WTC11 (cell line): ENCODE measurements at regions not wholly inside any gene's neighbourhood (a gene's known extent, or its start where the extent isn't known, plus 50 kb on each side); places are given as distances from the start of the nearest gene placed in this dataset.
"Not testable (repeated sequence)": the region's sequence is repeated elsewhere in the genome, so short reads cannot be mapped to it uniquely, and the experiment has no call there.

ENCODE experiments used
- ATAC-seq: fragments of 200-7000 bp; cut with Tn5 transposase; 2 replicates; pipeline ENCODE4 v1.10.0; 2021; ENCODE audit warnings: mild to moderate bottlenecking, moderate library complexity
- CTCF ChIA-PET: fragments of 300-600 bp; sonication (Branson Sonifier 250); formaldehyde crosslinking; loops from one replicate; lab custom pipeline; 2021; ENCODE audit warnings: antibody characterized with exemption; lab: Charles Lee
- POLR2A ChIA-PET: fragments of 350-600 bp; sonication (Branson Sonifier 250); formaldehyde crosslinking; loops from one replicate; lab custom pipeline; 2021; ENCODE audit warnings: antibody characterized with exemption; lab: Charles Lee
- DNase-seq: peaks from one replicate; pipeline ENCODE4 v3.0.0; 2021; ENCODE audit warnings: low spot score
- H3K27ac Mint-ChIP-seq: 2 replicates; pipeline ENCODE4 v1.8.0; 2021; ENCODE audit warnings: mixed read lengths
- H3K27me3 Mint-ChIP-seq: 2 replicates; pipeline ENCODE4 v1.8.0; 2021; ENCODE audit warnings: low read depth, mild to moderate bottlenecking, moderate library complexity, mixed read lengths
- H3K36me3 Mint-ChIP-seq: 2 replicates; pipeline ENCODE4 v1.8.0; 2021; ENCODE audit warnings: mixed read lengths
- H3K4me1 Mint-ChIP-seq: 2 replicates; pipeline ENCODE4 v1.8.0; 2022; ENCODE audit warnings: mixed read lengths
- H3K4me3 Mint-ChIP-seq: 2 replicates; pipeline ENCODE4 v1.8.0; 2021; ENCODE audit warnings: mild to moderate bottlenecking, moderate library complexity, mixed read lengths
- H3K9me3 Mint-ChIP-seq: 2 replicates; pipeline ENCODE4 v1.8.0; 2021; ENCODE audit warnings: mixed read lengths
- AFF4 ChIP-seq: sonication (generic); formaldehyde crosslinking; IDR thresholded peaks from 2 replicates; pipeline ENCODE4 v1.8.1; 2023; ENCODE audit warnings: mild to moderate bottlenecking, missing genetic modification reagents, borderline replicate concordance
- ATF1 ChIP-seq: sonication (generic); formaldehyde crosslinking; IDR thresholded peaks from 2 replicates; pipeline ENCODE4 v1.8.1; 2023; ENCODE audit warnings: mild to moderate bottlenecking, moderate library complexity, missing genetic modification reagents
- ATF3 ChIP-seq: sonication (generic); formaldehyde crosslinking; conservative IDR thresholded peaks from 2 replicates; pipeline ENCODE4 v1.8.1; 2022; ENCODE audit warnings: mild to moderate bottlenecking, missing genetic modification reagents
- CBFB ChIP-seq: sonication (generic); formaldehyde crosslinking; IDR thresholded peaks from 2 replicates; pipeline ENCODE4 v1.8.1; 2022; ENCODE audit warnings: mild to moderate bottlenecking, low read depth, missing genetic modification reagents
- E2F5 ChIP-seq: sonication (generic); formaldehyde crosslinking; IDR thresholded peaks from 2 replicates; pipeline ENCODE4 v1.8.1; 2022; ENCODE audit warnings: mild to moderate bottlenecking, moderate library complexity, missing genetic modification reagents
- FOXJ3 ChIP-seq: sonication (generic); formaldehyde crosslinking; IDR thresholded peaks from 2 replicates; pipeline ENCODE4 v1.9.0; 2021; ENCODE audit warnings: missing genetic modification reagents, mild to moderate bottlenecking, borderline replicate concordance
- GABPB1 ChIP-seq: sonication (generic); formaldehyde crosslinking; IDR thresholded peaks from 2 replicates; pipeline ENCODE4 v1.8.1; 2023; ENCODE audit warnings: mild to moderate bottlenecking, missing genetic modification reagents
- JUN ChIP-seq: sonication (generic); formaldehyde crosslinking; IDR thresholded peaks from 2 replicates; pipeline ENCODE4 v1.8.0; 2023; ENCODE audit warnings: mild to moderate bottlenecking, missing genetic modification reagents
- MLX ChIP-seq: sonication (generic); formaldehyde crosslinking; IDR thresholded peaks from 2 replicates; pipeline ENCODE4 v1.8.1; 2023; ENCODE audit warnings: mild to moderate bottlenecking, missing genetic modification reagents, moderate library complexity
- MXD4 ChIP-seq: fragments of 250-450 bp; sonication (Bioruptor Pico); IDR thresholded peaks from 2 replicates; pipeline ENCODE4 v1.8.0; 2021; ENCODE audit warnings: mild to moderate bottlenecking, moderate library complexity, borderline replicate concordance
- MYBL2 ChIP-seq: sonication (generic); formaldehyde crosslinking; IDR thresholded peaks from 2 replicates; pipeline ENCODE4 v1.8.1; 2023; ENCODE audit warnings: mild to moderate bottlenecking, moderate library complexity, missing genetic modification reagents
- NR2C2 ChIP-seq: sonication (generic); formaldehyde crosslinking; IDR thresholded peaks from 2 replicates; pipeline ENCODE4 v1.8.0; 2022; ENCODE audit warnings: mild to moderate bottlenecking, missing genetic modification reagents
- PREB ChIP-seq: sonication (generic); formaldehyde crosslinking; IDR thresholded peaks from 2 replicates; pipeline ENCODE4 v1.8.1; 2022; ENCODE audit warnings: mild to moderate bottlenecking, missing genetic modification reagents, moderate library complexity, borderline replicate concordance
- SMAD4 ChIP-seq: sonication (generic); formaldehyde crosslinking; IDR thresholded peaks from 2 replicates; pipeline ENCODE4 v1.8.0; 2022; ENCODE audit warnings: mild to moderate bottlenecking, missing genetic modification reagents
- SOX15 ChIP-seq: fragments of 250-450 bp; sonication (Bioruptor Pico); IDR thresholded peaks from 2 replicates; pipeline ENCODE4 v1.9.0; 2021; ENCODE audit warnings: mild to moderate bottlenecking
- TCF7 ChIP-seq: sonication (generic); formaldehyde crosslinking; IDR thresholded peaks from 2 replicates; pipeline ENCODE4 v1.8.0; 2022; ENCODE audit warnings: mild to moderate bottlenecking, low read depth, missing genetic modification reagents, moderate library complexity
- TEAD1 ChIP-seq: sonication (generic); formaldehyde crosslinking; IDR thresholded peaks from 2 replicates; pipeline ENCODE4 v1.8.0; 2022; ENCODE audit warnings: mild to moderate bottlenecking, missing genetic modification reagents
- TEAD4 ChIP-seq: sonication (generic); formaldehyde crosslinking; IDR thresholded peaks from 2 replicates; pipeline ENCODE4 v1.8.0; 2022; ENCODE audit warnings: mild to moderate bottlenecking, missing genetic modification reagents
- ZNF263 ChIP-seq: sonication (generic); formaldehyde crosslinking; IDR thresholded peaks from 2 replicates; pipeline ENCODE4 v1.8.1; 2022; ENCODE audit warnings: low read depth, mild to moderate bottlenecking, moderate library complexity, missing genetic modification reagents
- ZNF416 ChIP-seq: fragments of 250-450 bp; sonication (Bioruptor Pico); IDR thresholded peaks from 2 replicates; pipeline ENCODE4 v1.9.0; 2021; ENCODE audit warnings: mild to moderate bottlenecking, inconsistent platforms

- Mint-ChIP-seq H3K36me3 (peaks cover 64% of the 10 kb centered on the region), H3K9me3 (peaks cover 73% of the 10 kb centered on the region), H3K27me3 (peaks cover 12% of the 10 kb centered on the region; the same call in 1 of the 2 replicates)
- H3K4me1 Mint-ChIP-seq, H3K4me3 Mint-ChIP-seq, H3K27ac Mint-ChIP-seq, CTCF ChIA-PET, ATAC-seq, DNase-seq, POLR2A ChIA-PET: not testable (repeated sequence)
Observed at GRCh38 chr19:21613201-21613600, 107.8 kb downstream of the ZNF429 start.

- TF ChIP-seq SOX15: no peak
- TF ChIP-seq AFF4: no peak
- TF ChIP-seq PREB (CRISPR knock-in tag): no peak
- TF ChIP-seq ZNF416: no peak
- TF ChIP-seq MYBL2 (CRISPR knock-in tag): no peak
- TF ChIP-seq SMAD4 (CRISPR knock-in tag): no peak
- TF ChIP-seq TEAD1 (CRISPR knock-in tag): no peak
- no peak for TF ChIP-seq NR2C2 (CRISPR knock-in tag)
- TF ChIP-seq TCF7 (CRISPR knock-in tag): no peak
- TF ChIP-seq MLX (CRISPR knock-in tag): no peak
- TF ChIP-seq TEAD4 (CRISPR knock-in tag): no peak
- no peak for TF ChIP-seq CBFB (CRISPR knock-in tag)
- no peak for TF ChIP-seq ZNF263 (CRISPR knock-in tag)
- no peak for TF ChIP-seq MXD4 (CRISPR knock-in tag)
- TF ChIP-seq FOXJ3 (CRISPR knock-in tag): no peak
- no peak for TF ChIP-seq JUN
- TF ChIP-seq E2F5 (CRISPR knock-in tag): no peak
- no peak for TF ChIP-seq ATF3 (CRISPR knock-in tag)
- TF ChIP-seq GABPB1 (CRISPR knock-in tag): no peak
- TF ChIP-seq ATF1 (CRISPR knock-in tag): no peak
- TF ChIP-seq, all 79 proteins: peak for 0
- POLR2A ChIA-PET: no interaction called here
Observed at GRCh38 chr19:21612403-21612872, 107.0 kb downstream of the ZNF429 start.

More at GRCh38 chr19:21612403-21612872, 107.0 kb downstream of the ZNF429 start:
- peaks cover 13% of the 10 kb centered on the region for H3K27me3 Mint-ChIP-seq
- no peak for DNase-seq
- no peak overlapping the region for H3K4me3 Mint-ChIP-seq
- H3K27ac Mint-ChIP-seq: no peak overlapping the region
- CTCF ChIA-PET: no interaction called here
- ATAC-seq: no peak
- H3K4me1 Mint-ChIP-seq: 0 out of 2 replicates have a peak, but pooled peaks cover 2% of the 10 kb centered on the region
- H3K9me3 Mint-ChIP-seq: peaks cover 74% of the 10 kb centered on the region
- peaks cover 63% of the 10 kb centered on the region for H3K36me3 Mint-ChIP-seq
